Gastrocnemius medialis (tissue), 4 donors: ENCODE measurements at regions not wholly inside any gene's neighbourhood (a gene's known extent, or its start where the extent isn't known, plus 50 kb on each side); places are given as distances from the start of the nearest gene placed in this dataset.

ENCODE experiments used
- ATAC-seq, 2 donors: fragments of 150-250 bp; one replicate each; pipeline ENCODE4 v1.9.1; 2016
- DNase-seq, 2 donors: peaks; one replicate each; pipeline ENCODE4 v3.0.0-alpha.2; 2019
- H3K27ac ChIP-seq, 4 donors: fragments of 200-600 bp; sonication (generic); 1 replicate in 1 of 4; 2 replicates in 3 of 4; pipeline ENCODE4 v1.5.1; 2016 to 2018; ENCODE audit warnings: mild to moderate bottlenecking in 2 of 4, moderate library complexity in 1 of 4
- H3K27me3 ChIP-seq, 3 donors: fragments of 200-600 bp; sonication (generic) in 2 of 3; 1 replicate in 1 of 3; 2 replicates in 2 of 3; pipeline versions ENCODE4 v1.5.1 to v1.6.0; 2016 to 2019; ENCODE audit warnings: mild to moderate bottlenecking in 1 of 3, moderate library complexity in 1 of 3
- H3K36me3 ChIP-seq, 2 donors: fragments of 200-600 bp; sonication (generic) in 1 of 2; one replicate each; pipeline ENCODE4 v1.5.1; 2017 to 2018
- H3K4me1 ChIP-seq, 2 donors: fragments of 200-600 bp; sonication (generic) in 1 of 2; one replicate each; pipeline ENCODE4 v1.5.1; 2016 to 2017; ENCODE audit warnings: mild to moderate bottlenecking in 2 of 2
- H3K4me3 ChIP-seq, 4 donors: fragments of 200-600 bp; sonication (generic) in 3 of 4; 1 replicate in 1 of 4; 2 replicates in 3 of 4; pipeline ENCODE4 v1.5.1; 2016 to 2019; ENCODE audit warnings: mild to moderate bottlenecking in 2 of 4
- H3K9me3 ChIP-seq, 3 donors: fragments of 200-600 bp; sonication (generic) in 2 of 3; 1 replicate in 1 of 3; 2 replicates in 2 of 3; pipeline ENCODE4 v1.5.1; 2016 to 2019
- CTCF ChIP-seq, 5 experiments: fragments of 450-650 bp in 3 of 5; fragments of 200-600 bp in 2 of 5; sonication (generic) in 2 of 5; IDR thresholded peaks in 4 of 5; conservative IDR thresholded peaks in 1 of 5; 1 replicate in 4 of 5; 2 replicates in 1 of 5; pipeline ENCODE4 v1.5.1; 2016 to 2019; ENCODE audit warnings: antibody characterized with exemption in 5 of 5, mild to moderate bottlenecking in 3 of 5, moderate library complexity in 3 of 5
- POLR2A ChIP-seq, 2 donors: fragments of 450-650 bp; IDR thresholded peaks; one replicate each; pipeline ENCODE4 v1.6.1; 2017; ENCODE audit warnings: antibody characterized with exemption in 2 of 2, mild to moderate bottlenecking in 2 of 2, moderate library complexity in 2 of 2
- in situ Hi-C, 4 donors: fragments of 200-750 bp; cut with MboI; loops; one replicate each; pipeline versions ENCODE4 v1.15.0 to v1.8.0; 2017; ENCODE audit warnings: low sequenced_read_pairs in 4 of 4
- intact Hi-C: fragments of 100-400 bp; cut with DNase I; formaldehyde crosslinking; loops from one replicate; pipeline ENCODE4 v1.15.1; 2023; ENCODE audit warnings: low total_unique reads

- Histone ChIP-seq H3K4me3 (no peak overlapping the region), H3K27me3 (no peaks in the 10 kb centered on the region), H3K9me3 (no peaks in the 10 kb centered on the region), H3K27ac (no peak overlapping the region), H3K36me3 (no peaks in the 10 kb centered on the region), H3K4me1 (no peaks in the 10 kb centered on the region)
- ATAC-seq: no peak
- in situ Hi-C loops (no loop called here), intact Hi-C loops (no loop called here)
- DNase-seq: no peak
- TF ChIP-seq POLR2A (IDR thresholded peaks at IDR 0.05): no peak
- TF ChIP-seq CTCF (IDR thresholded peaks at IDR 0.05 in 4 of 5, conservative IDR thresholded peaks at IDR 0.05 in 1 of 5): no peak
These were observed 286.5 kb upstream of the CRIM1 start for GRCh38 chr2:36069074-36069473.

DNA sequence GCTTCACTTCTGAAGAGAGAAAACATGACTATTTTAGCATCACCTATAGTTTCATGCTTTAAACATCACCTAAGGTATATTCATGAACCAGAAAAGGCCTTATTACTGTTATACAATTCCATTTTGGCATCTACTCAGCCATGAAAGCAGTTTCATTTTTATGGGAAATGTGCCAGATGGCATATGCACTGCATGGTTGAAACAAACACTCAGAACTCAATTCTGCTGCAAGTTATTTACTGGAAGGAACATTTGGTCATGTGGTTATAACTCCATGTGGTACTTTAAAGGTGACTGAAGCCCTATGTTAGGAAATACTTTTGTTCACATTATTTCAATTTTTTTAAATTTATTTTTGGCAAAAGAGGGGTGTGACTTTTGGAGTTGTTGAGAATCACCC lies 287.5 kb upstream of the CRIM1 start:
- no peaks in the 10 kb centered on the region for H3K9me3 ChIP-seq
- ATAC-seq: no peak
- no peaks in the 10 kb centered on the region for H3K36me3 ChIP-seq
- TF ChIP-seq CTCF (IDR thresholded peaks at IDR 0.05 in 4 of 5, conservative IDR thresholded peaks at IDR 0.05 in 1 of 5): no peak
- TF ChIP-seq POLR2A (IDR thresholded peaks at IDR 0.05): no peak
- no peak overlapping the region for H3K4me3 ChIP-seq
- H3K27ac ChIP-seq: no peak overlapping the region
- intact Hi-C loops: no loop called here
- in situ Hi-C loops: no loop called here
- no peak for DNase-seq
- no peaks in the 10 kb centered on the region for H3K4me1 ChIP-seq
- no peaks in the 10 kb centered on the region for H3K27me3 ChIP-seq

- no peak overlapping the region for H3K27ac ChIP-seq
- H3K9me3 ChIP-seq: no peaks in the 10 kb centered on the region
- H3K4me1 ChIP-seq: no peaks in the 10 kb centered on the region
- H3K4me3 ChIP-seq: no peak overlapping the region
- no peak for TF ChIP-seq POLR2A (IDR thresholded peaks at IDR 0.05)
- no peak for TF ChIP-seq CTCF (IDR thresholded peaks at IDR 0.05 in 4 of 5, conservative IDR thresholded peaks at IDR 0.05 in 1 of 5)
- no peak for ATAC-seq
- no peaks in the 10 kb centered on the region for H3K27me3 ChIP-seq
- no peak for DNase-seq
- in situ Hi-C loops: no loop called here
- no peaks in the 10 kb centered on the region for H3K36me3 ChIP-seq
- intact Hi-C loops: no loop called here
These were observed 295.4 kb upstream of the CRIM1 start for GRCh38 chr2:36060133-36060532.

- no peak overlapping the region for H3K27ac ChIP-seq
- no peaks in the 10 kb centered on the region for H3K4me1 ChIP-seq
- no peak for TF ChIP-seq CTCF (IDR thresholded peaks at IDR 0.05 in 4 of 5, conservative IDR thresholded peaks at IDR 0.05 in 1 of 5)
- no peak for TF ChIP-seq POLR2A (IDR thresholded peaks at IDR 0.05)
- H3K4me3 ChIP-seq: no peak overlapping the region
- no peaks in the 10 kb centered on the region for H3K27me3 ChIP-seq
- in situ Hi-C loops (no loop called here), intact Hi-C loops (no loop called here)
- no peaks in the 10 kb centered on the region for H3K36me3 ChIP-seq
- H3K9me3 ChIP-seq: no peaks in the 10 kb centered on the region
- ATAC-seq: no peak
- DNase-seq: no peak
These were observed 295.9 kb upstream of the CRIM1 start for GRCh38 chr2:36059691-36060090.

DNA sequence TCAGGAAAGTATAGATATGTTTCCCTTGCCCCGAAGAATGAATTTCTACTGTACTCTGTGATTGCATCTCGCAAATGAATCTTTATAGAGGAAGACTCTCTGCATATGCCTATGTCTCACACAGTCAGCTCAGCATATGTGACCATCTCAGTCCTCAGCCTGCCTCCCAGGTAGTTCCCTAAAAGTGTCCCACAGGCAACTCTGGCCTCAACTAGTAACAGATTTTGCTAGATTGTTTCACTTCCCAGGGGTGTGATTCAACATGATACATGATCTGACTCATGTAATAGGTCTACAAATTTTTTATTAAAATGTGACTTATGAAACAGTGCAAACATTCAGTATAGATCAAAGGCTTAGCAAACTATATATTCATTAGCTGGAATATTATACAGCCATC lies 296.6 kb upstream of the CRIM1 start:
- H3K36me3 ChIP-seq: no peaks in the 10 kb centered on the region
- no peaks in the 10 kb centered on the region for H3K4me1 ChIP-seq
- H3K27me3 ChIP-seq: no peaks in the 10 kb centered on the region
- H3K9me3 ChIP-seq: no peaks in the 10 kb centered on the region
- intact Hi-C loops (no loop called here), in situ Hi-C loops (no loop called here)
- DNase-seq (no peak), ATAC-seq (no peak)
- no peak overlapping the region for H3K4me3 ChIP-seq
- no peak for TF ChIP-seq POLR2A (IDR thresholded peaks at IDR 0.05)
- no peak for TF ChIP-seq CTCF (IDR thresholded peaks at IDR 0.05 in 4 of 5, conservative IDR thresholded peaks at IDR 0.05 in 1 of 5)
- no peak overlapping the region for H3K27ac ChIP-seq
